Activated CD4-positive, alpha-beta T cell treated with anti-CD3 and anti-CD28 coated beads for 24 hours (primary cell): ENCODE measurements at regions not wholly inside any gene's neighbourhood (a gene's known extent, or its start where the extent isn't known, plus 50 kb on each side); places are given as distances from the start of the nearest gene placed in this dataset.
"Not testable (repeated sequence)": the region's sequence is repeated elsewhere in the genome, so short reads cannot be mapped to it uniquely, and the experiment has no call there.

Experiments
- DNase-seq, 2 donors: peaks; one replicate each; pipeline ENCODE4 v3.0.0-alpha.2; 2020; ENCODE audit warnings: low read depth in 2 of 2

DNA sequence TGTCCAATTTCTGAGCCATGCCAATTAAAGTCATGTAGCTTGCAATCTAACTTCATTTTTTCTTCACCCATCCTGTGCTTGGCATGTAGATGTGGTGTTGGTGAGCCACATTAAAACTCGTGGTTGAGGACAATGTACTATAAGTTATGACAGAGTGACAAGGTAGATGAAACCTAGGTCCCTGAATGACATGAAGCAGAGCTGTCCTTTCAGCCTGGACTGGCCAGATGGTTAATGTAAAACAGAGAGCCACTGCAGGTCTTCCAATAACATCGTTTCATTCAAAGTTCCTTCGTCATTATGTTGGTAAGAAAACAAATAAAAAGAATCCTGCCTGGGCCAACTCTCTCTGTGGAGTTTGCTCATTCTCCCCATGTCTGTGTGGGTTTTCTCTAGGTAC lies 856.5 kb upstream of the SEMA6A start:
- no peak for DNase-seq

DNA sequence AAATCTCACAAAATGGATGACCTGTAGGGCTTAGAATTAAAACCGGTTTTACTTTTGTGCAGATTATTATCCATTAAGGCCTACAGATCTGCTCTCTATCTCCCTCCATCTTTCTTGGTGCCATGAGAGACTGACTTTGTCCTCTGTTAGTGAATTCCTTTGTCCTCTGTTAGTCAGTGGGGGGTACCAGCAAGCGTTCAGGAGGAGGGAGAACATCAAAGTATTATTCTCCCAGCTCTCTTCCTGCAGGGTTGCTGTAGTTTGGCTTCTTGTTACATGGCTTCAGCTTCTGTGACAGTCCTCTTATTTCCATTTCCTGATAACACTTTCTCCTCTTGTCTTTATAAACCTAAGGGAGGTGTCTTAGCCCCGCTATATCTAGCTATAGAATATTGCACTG lies 850.5 kb upstream of the SEMA6A start:
- no peak for DNase-seq

DNA sequence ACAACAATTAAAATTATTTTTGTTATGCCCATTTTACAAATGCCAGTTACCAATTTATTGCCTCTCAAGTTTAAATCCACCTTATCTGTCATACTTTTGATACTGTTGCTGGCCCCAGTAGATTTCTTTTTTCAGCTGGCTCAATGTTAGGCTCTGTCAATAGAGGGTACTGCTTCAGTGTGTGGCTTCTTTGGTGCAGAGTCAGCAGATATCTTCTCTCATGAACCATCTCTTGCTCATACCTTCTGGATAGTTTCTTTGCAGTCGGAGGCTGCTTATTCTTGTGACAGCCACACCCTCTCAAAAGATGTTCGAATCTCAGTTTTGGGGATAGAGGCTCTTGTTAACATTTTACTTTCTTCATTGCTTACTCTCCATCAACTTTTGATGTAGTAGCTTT lies 849.9 kb upstream of the SEMA6A start:
- no peak for DNase-seq

DNA sequence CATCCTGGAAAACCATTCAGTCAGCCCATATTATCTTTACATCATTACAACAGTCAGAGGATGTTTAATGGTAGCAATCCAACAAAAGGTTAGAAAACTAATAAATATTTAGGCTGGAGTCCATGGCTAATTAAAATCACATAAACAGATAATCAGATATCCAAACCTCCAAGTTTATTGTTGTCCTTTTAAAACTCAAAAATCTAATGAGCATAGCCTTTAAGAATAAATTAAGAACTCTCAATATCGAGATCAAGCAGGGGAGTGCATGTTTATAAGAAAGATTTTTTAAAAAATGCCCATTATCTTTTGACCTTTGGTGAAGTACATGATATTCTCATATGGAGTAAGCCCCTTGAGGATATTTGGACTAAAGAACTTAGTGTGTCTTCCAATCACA lies 842.9 kb upstream of the SEMA6A start:
- no peak for DNase-seq

DNA sequence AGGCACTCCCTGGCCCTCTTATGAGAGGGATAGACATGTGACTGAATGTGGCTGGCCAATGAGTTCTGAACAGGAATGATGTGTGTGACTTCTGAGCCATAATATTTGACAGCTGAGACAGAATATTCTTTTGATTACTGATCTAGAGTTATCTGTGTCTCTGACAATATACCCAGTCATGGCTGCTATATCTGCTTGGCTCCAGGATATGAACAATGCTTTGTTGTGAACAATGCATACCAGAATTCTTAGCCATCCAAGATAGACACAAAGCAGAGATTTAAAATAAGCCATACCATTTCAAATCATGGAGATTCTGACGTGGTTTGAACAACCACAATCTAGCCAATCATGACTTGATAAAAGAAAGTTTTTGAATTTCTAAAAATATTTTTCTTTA lies 840.3 kb upstream of the SEMA6A start:
- no peak for DNase-seq

DNA sequence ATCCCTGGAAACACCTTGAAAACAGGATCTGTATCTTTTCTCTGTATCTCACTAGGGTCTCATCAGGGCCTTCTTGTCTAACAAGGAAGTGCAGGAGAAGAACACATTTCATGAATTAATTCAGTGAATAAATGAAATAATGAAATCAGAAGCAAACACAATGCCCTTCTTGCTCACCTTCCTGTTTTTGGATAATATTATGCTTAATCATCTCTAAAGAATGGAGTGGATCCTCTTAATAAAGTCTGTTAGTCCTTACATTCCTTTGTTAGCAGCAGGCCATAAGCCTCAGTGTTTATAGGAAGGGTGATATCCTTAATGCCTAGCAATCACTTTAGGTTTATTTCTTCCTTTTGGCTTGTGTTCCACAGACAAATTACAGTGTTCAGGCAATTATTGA lies 837.1 kb upstream of the SEMA6A start:
- no peak for DNase-seq

DNA sequence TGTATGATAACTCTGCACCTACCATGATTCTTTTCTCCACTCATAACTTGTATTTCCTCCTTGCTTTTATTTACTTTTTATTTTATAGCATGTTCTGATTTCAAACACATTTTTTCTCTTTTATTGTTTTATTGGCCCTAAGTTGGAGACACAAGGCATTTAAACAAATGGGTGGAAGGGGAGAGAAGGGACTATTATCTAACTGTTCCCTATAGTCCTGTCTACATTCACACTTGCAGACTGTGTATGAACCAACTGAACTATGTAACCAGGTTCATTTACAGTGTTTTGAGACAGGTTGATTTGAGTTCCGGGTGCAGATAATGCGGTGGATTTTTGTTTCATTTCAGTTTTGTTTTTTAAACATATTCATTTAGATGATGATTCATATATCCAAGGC lies 830.6 kb upstream of the SEMA6A start:
- DNase-seq, result no peak

DNA sequence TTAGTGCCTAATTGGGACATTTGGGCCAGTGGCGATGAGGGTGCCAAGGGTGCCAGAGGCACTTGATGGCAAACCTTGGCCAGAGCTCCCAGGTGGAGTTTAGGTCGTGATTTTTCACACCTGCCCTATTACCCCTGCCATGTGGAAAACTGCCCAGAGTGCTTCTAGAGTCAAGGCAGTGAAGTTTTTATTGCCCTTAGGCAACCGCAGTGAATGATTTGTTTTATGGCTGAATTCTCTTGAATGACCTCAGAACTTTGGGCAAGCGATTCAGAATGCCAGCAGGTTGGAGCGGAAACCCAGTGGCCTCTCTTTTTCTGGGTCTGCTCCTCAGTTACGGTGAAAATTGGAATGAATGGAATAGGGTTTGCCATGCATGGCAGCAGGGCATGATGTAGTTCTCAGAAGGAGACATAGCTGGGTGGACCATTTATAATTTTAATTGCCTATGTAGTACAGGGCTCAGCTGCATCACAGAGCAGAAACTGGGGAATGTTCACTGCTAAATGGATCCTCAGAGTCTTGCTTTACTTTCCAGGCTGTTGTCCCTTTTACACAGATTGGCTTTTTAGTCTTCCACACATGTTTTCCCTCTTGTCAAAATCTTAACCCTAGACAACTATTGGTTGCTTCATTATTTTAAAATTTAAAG lies 820.0 kb upstream of the SEMA6A start:
- DNase-seq, result no peak

DNA sequence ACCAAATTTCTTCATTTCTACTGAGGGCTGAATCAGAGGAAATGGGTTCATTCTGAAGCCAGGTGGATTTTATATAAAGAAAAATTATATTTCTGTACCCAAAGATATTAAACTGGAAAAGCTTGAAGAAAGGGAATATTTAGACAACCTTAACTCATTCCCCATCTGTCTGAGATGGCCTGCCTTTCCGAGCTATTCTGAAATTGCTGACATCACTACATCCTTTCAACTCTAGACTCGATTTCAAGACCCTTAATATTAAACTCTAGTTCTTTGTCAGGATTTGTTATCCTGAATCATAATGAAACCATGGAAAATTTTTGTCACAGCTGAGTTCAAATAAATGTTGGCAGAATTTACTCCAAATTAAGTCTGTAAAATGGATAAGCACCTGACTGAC lies 818.5 kb upstream of the SEMA6A start:
- DNase-seq, result no peak

DNA sequence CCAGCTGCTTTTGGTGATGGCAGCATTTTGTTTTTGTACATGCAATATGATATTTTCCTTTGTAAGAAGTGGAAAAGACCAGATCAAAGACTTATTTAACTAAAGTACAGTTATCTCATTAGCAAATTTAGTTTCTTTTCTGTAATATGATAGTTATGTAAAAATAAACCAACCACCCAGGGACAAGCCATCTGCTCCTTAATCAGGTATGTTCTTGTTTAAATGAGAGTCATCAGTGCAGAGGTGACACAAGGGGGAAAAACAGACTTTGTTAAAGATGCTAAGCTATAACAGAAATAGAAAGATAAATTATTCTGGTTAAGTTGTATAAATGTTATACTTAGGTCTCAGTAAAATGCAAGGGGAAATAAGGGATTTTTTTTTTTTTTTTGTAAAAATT lies 805.7 kb upstream of the SEMA6A start:
- no peak for DNase-seq

DNA sequence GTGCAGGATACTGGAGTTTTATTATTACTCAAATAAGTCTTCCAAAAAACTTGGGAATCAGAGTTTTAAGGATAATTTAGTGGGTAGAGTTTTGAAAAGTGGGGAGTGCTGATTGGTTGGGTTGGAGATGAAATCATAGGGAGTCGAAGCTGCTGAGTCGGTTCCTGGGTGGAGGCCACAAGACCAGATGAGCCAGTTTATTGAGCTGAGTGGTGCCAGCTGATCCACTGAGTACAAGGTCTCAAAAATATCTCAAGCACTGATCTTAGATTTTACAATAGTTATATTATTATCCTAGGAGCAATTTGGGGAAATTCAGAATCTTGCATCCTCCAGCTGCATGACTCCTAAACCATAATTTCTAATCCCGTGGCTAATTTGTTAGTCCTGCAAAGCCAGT lies 804.9 kb upstream of the SEMA6A start:
- DNase-seq, result no peak

DNA sequence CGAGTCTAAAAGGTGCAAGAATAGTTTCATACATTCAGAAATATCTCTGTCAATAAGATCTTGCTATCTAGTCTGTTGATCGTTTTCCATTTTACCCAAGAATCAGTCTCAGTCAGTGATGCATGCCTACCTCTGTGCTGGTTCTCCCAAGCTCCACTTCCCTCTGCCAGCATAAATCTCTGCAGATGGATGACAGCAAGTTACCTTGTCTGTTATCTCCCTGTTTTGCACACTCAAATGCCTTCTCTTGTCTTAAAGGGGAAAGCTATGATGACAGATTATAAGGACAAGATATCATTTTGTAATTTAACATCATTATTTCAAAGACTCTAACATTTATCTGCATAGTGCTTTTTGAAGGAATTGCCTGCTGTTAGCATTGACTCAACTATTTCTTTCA lies 802.1 kb upstream of the SEMA6A start:
- DNase-seq, result no peak

DNA sequence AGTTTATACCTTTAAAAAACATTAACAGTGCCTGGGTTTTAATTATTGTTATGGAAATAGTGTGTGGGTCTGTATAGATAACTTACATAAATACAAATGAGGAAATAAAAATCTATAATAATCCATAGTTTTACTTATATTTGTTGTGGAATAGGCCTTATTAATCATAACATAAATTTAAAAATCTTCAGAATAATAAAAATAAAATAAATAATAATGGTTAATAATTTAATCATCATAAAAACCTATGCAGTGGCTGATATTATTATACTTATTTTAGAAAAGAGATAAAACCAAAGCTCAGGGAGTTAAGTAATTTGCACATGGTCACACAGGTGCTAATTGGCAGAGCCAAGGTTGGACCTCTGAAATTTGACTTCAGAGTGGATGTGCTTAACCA lies 785.3 kb upstream of the SEMA6A start:
- DNase-seq, result no peak

DNA sequence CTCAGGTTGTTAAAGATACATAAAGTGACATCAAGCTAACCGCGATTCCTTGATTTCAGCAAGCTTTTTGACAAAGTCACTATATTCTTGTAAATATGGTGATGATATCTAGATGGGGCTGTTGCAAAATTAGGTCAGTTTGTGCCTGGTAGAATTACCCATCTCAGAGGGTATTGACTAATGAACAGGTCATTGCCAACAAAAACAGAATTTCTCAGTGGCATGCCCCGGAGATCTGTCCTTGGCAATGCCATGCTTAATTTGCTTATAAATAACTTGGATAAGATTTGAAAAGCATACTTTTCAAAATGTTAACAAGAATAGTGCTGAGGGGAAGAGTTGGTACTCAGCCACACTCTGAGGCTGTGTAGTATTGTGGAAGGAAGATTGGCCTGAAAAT lies 783.3 kb upstream of the SEMA6A start:
- DNase-seq, result no peak

DNA sequence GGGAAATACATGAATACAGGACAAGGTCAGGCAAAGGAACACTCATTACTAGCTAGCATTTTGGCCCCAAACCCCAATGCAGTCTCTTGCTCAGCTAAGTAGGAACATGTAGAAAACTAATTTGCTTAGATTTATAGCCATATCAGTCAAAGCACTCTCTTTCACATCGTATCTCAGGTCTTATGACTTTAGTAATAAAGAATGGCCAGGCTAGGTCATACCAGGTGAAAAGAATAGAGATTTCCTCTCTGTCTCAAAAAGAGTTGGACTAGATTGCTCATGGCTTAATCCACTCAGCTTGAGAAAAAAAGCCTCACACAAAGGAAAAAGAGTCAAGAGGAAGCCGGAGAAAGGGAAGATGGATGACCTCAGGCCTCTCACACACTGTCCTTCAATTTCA lies 772.7 kb upstream of the SEMA6A start:
- no peak for DNase-seq

DNA sequence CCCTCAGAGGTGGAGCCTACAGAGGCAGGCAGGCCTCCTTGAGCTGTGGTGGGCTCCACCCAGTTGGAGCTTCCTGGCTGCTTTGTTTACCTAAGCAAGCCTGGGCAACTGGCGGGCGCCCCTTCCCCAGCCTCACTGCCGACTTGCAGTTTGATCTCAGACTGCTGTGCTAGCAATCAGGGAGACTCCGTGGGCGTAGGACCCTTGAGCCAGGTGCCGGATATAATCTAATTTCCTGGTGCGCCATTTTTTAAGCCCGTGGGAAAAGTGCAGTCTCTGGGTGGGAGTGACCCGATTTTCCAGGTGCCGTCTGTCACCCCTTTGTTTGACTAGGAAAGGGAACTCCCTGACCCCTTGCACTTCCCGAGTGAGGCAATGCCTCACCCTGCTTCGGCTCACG lies 769.1 kb upstream of the SEMA6A start:
- DNase-seq, result not testable (repeated sequence)

DNA sequence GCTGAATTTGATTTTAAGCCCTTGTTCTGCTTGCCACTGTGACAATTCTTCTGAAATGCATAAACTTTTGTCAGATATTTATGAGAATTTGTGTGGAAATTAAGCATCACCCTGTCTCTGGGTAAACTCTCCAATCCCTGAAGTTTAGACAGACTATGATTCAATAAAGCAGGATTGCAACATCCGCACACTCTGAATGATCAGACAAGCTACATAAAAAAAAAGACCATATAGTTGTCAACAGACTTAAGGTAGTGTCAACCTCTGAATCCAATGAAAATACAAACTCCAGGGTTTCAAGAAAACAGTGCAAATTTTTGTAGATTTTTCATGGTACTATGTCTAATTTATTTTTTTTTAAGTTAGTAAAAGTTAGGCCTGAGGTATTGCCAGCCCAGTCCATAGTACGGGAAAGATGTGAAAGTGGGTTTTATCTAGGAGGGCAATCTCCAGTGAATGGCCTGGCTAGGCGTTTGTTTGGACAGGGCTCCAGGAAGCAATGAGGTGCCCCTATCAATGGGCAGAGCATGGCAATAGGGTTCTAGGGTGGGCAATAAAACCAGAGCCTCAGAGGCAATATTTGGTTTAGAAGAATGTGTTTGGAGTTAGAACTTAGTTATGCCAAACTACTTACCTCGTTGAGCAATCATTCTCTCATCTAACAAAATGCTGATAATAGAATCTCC lies 762.6 kb upstream of the SEMA6A start:
- no peak for DNase-seq

DNA sequence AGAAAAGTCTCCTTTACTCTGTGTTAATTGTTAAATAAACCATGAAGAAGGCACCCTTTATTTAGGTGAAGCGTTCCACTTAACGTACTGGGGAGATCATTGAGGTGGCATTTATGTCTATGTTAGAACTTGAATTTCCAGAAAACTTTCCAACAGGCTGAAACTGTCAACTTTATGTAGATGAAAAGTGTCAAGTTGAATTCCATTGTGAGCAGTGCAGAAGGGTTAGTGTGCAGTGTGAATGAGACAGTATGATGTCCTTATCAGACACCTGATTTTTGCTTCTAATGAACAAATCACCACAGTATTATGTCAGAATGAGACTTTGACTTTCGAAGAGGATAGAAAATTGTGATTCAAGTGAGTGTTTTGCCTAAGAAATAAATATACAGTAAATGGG lies 761.6 kb upstream of the SEMA6A start:
- DNase-seq, result no peak

DNA sequence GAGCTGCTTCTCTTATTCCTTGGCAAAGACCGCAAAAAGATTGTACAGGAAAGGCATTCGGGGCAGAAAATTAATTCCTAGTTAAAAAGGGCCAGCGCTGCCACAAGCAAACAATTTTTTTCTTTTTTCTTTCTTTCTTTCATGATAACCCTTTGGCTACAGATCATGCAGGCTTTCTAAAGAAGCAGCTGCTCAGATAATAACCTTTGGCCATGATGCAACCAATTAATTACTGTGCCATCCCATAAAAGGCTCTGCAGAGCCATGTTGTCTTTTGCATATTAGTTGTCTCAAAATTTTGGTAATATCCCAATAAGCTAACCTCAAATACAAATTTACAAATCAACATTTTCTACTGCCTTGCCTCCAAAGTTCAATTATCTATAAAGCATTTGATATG lies 758.4 kb upstream of the SEMA6A start:
- DNase-seq, result no peak

DNA sequence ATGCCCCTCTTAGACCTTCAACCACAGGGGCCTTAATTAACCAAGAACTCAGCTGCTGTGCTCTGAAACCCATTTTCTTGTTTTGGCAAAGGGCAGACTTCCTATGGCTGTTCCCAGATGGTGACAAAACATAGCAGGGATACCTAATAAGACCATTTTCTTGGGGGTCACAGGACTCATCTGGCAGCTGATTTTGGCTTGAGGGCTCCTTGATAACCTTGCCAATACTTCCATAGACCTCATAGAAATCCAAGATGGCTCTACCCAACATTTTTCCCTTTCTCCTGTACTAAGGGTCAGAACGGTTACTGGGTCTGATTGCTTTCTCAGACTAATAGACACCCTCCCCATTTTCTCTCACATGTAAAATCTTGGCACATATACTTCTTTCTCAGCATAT lies 757.7 kb upstream of the SEMA6A start:
- DNase-seq, result no peak

DNA sequence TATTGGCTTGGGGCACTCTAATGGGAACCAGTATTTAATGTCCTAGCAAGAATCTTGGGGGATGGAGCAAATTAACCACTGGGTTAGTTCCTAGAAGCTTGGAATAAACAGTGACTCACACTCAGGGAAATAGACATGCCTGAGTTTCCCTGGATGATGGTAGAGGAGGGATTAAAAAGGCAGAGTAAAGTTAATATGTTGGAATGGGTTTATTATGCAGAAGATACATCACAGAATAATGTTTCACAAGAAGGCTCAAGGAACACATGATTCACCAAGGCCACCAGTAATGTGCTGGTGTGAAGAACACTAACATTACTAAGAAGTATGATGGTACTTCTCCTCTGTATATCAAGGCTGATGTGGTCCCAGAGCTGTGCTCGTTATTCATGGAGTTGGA lies 752.9 kb upstream of the SEMA6A start:
- DNase-seq, result no peak

DNA sequence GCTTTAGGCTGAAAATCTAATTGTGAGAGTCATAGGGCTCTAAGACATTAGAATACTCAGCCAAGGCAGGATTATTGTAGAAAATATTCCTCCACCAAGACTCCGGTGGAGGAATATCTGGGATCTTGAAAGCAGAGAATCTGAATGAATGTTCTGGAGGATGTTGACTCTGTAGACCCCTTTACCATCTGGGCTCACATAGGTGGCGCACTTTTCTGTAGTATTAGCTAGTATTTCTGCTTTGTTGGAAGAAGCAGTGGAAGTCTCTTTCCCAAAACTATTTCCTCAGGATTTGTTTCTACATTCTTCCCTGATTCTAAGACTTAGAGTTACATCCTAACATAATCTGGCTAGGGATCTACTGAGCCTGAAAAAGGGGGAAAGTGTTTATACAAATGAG lies 752.4 kb upstream of the SEMA6A start:
- no peak for DNase-seq

DNA sequence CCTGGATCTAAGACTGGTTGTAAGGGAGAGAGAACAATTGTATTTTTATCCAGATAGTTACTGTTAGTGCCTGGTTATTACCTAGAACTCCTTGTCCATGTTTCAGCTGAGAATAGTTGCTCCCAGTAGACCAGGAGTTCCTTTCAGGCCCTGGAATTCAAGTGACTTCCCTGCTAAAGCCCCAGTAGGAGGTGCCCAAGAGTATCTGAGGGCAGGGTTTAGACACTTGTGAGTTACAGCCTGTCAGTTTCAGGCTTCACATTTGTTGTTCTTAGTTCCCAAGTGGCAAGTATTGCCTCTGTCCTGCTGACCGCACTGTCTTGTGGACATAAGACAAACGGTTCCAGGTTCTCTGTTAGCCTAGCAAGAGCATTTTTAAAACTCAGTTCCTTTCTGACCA lies 743.9 kb upstream of the SEMA6A start:
- DNase-seq, result no peak

DNA sequence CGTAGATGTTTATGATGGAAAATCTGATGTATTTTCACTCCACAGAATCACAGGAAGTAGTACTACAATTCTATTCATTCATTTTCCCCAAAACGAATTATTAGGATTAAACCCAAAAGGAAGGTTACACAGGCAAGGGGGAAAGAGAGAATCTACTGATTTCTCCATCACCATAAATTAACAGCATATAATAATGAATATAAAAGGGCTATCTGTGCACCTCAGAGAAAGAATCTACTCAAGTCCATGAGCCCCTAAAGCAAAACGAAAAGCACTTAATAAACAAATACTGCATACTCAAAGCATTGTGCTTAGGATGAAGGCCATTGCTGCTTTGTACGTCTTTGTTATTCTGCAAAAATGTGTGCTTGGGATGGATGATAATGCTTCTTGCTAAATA lies 740.5 kb upstream of the SEMA6A start:
- DNase-seq, result no peak
